Vagina (tissue), 2 donors: ENCODE measurements at regions not wholly inside any gene's neighbourhood (a gene's known extent, or its start where the extent isn't known, plus 50 kb on each side); places are given as distances from the start of the nearest gene placed in this dataset.

Experiments used
- POLR2A ChIP-seq, 2 donors: fragments of 450-650 bp; IDR thresholded peaks; one replicate each; pipeline ENCODE4 v1.6.1; 2017; ENCODE audit warnings: antibody characterized with exemption in 2 of 2, mild to moderate bottlenecking in 2 of 2, moderate library complexity in 2 of 2
- TF ChIP-seq, protein P1 (sequence below), 3 experiments: fragments of 450-650 bp in 2 of 3; fragments of 200-600 bp in 1 of 3; sonication (generic) in 1 of 3; IDR thresholded peaks; one replicate each; pipeline ENCODE4 v1.5.1; 2017 to 2019; ENCODE audit warnings: antibody characterized with exemption in 3 of 3, mild to moderate bottlenecking in 2 of 3, moderate library complexity in 2 of 3

DNA sequence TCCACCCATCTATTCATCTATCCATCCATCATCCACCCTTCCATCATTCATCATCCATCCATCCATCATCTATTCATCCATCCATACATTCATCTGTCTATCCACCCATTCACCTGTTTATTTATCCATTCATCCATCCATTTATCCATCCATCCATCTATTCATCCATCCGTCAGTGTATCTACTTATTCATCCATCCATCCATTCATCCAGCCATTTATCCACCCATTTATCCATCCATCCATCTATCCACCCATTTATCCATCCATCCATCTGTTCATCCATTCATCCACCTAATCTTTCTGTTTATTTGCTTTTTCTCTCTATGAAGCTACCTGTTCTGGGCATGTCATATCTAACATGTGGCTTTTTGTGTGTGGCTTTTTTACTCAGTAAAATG lies 115.4 kb downstream of the CRYAA start:
- TF ChIP-seq, protein P1, sequence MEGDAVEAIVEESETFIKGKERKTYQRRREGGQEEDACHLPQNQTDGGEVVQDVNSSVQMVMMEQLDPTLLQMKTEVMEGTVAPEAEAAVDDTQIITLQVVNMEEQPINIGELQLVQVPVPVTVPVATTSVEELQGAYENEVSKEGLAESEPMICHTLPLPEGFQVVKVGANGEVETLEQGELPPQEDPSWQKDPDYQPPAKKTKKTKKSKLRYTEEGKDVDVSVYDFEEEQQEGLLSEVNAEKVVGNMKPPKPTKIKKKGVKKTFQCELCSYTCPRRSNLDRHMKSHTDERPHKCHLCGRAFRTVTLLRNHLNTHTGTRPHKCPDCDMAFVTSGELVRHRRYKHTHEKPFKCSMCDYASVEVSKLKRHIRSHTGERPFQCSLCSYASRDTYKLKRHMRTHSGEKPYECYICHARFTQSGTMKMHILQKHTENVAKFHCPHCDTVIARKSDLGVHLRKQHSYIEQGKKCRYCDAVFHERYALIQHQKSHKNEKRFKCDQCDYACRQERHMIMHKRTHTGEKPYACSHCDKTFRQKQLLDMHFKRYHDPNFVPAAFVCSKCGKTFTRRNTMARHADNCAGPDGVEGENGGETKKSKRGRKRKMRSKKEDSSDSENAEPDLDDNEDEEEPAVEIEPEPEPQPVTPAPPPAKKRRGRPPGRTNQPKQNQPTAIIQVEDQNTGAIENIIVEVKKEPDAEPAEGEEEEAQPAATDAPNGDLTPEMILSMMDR (IDR thresholded peaks at IDR 0.05) = no peak
- no peak for TF ChIP-seq POLR2A (IDR thresholded peaks at IDR 0.05)
